IMR-90 (cell line): ENCODE measurements at regions not wholly inside any gene's neighbourhood (a gene's known extent, or its start where the extent isn't known, plus 50 kb on each side); places are given as distances from the start of the nearest gene placed in this dataset.

Source experiments
- ATAC-seq: fragments of 200-7000 bp; cut with Tn5 transposase; 2 replicates; pipeline ENCODE4 v1.9.1; 2020; ENCODE audit warnings: low read depth, mild to moderate bottlenecking, moderate library complexity
- BruUV-seq: library from RNA; stranded (reverse); fragments of 400-500 nt; replicated peaks from 2 replicates; lab custom pipeline; 2021; lab: Mats Ljungman, UMichigan
- CTCF ChIA-PET: fragments of 300-600 bp; formaldehyde crosslinking; extraction: SDS; loops from one replicate; lab custom pipeline; 2021; ENCODE audit warnings: antibody characterized with exemption; lab: Yijun Ruan, JAX
- POLR2A ChIA-PET: fragments of 300-600 bp; sonication (Branson Sonifier 250); formaldehyde crosslinking; loops from one replicate; lab custom pipeline; 2022; ENCODE audit warnings: antibody characterized with exemption; ENCODE audit not compliant: unreplicated experiment; lab: Charles Lee
- DNase-seq: peaks from one replicate; pipeline ENCODE4 v3.0.0; 2013
- H2AFZ ChIP-seq: replicated peaks from 2 replicates; pipeline ENCODE3; 2013; ENCODE audit warnings: low read length, mild to moderate bottlenecking; ENCODE audit not compliant: poor library complexity
- H2AK5ac ChIP-seq: 2 replicates; pipeline ENCODE4 v1.6.1; 2013; ENCODE audit warnings: low read depth, low read length, inconsistent platforms
- H2AK9ac ChIP-seq: replicated peaks from 2 replicates; pipeline ENCODE3; 2013; ENCODE audit warnings: mild to moderate bottlenecking, low read depth, low read length, moderate library complexity; ENCODE audit not compliant: poor library complexity
- H2BK120ac ChIP-seq: 2 replicates; pipeline ENCODE4 v1.6.1; 2013; ENCODE audit warnings: low read depth, low read length, inconsistent platforms
- H2BK15ac ChIP-seq: 3 replicates; pipeline ENCODE4 v1.6.1; 2013; ENCODE audit warnings: low read depth, low read length, inconsistent platforms
- H2BK20ac ChIP-seq: 2 replicates; pipeline ENCODE4 v1.6.1; 2013; ENCODE audit warnings: low read depth, mild to moderate bottlenecking, inconsistent platforms, low read length, moderate library complexity
- H2BK5ac ChIP-seq: 2 replicates; pipeline ENCODE4 v1.6.1; 2013; ENCODE audit warnings: mild to moderate bottlenecking, low read depth, low read length, inconsistent platforms; ENCODE audit not compliant: poor library complexity, severe bottlenecking
- H3K14ac ChIP-seq: replicated peaks from 2 replicates; pipeline ENCODE4 v1.6.1; 2013; ENCODE audit warnings: low read depth, low read length, inconsistent platforms
- H3K18ac ChIP-seq: 2 replicates; pipeline ENCODE4 v1.6.1; 2013; ENCODE audit warnings: low read depth, low read length, control low read depth
- H3K23ac ChIP-seq: 2 replicates; pipeline ENCODE4 v1.6.1; 2013; ENCODE audit warnings: low read depth, low read length, inconsistent platforms
- H3K27ac ChIP-seq: 2 replicates; pipeline ENCODE4 v1.5.1; 2013; ENCODE audit warnings: mild to moderate bottlenecking, control low read depth, low read length; ENCODE audit not compliant: insufficient read depth
- H3K27me3 ChIP-seq: 2 replicates; pipeline ENCODE4 v1.6.1; 2013; ENCODE audit warnings: low read length; ENCODE audit not compliant: control insufficient read depth, insufficient read depth
- H3K36me3 ChIP-seq: 2 replicates; pipeline ENCODE4 v1.6.1; 2013; ENCODE audit warnings: low read length, mixed read lengths; ENCODE audit not compliant: control insufficient read depth, insufficient read depth
- H3K4ac ChIP-seq: 2 replicates; pipeline ENCODE4 v1.6.1; 2013; ENCODE audit warnings: low read depth, low read length, inconsistent platforms
- H3K4me1 ChIP-seq: 2 replicates; pipeline ENCODE4 v1.6.1; 2013; ENCODE audit warnings: low read length, mixed read lengths; ENCODE audit not compliant: control insufficient read depth, insufficient read depth
- H3K4me2 ChIP-seq: 2 replicates; pipeline ENCODE4 v1.6.1; 2013; ENCODE audit warnings: low read depth, mild to moderate bottlenecking, control low read depth, low read length, moderate library complexity
- H3K4me3 ChIP-seq: 2 replicates; pipeline ENCODE4 v1.5.1; 2013; ENCODE audit warnings: low read depth, mild to moderate bottlenecking, control low read depth, low read length, moderate library complexity; ENCODE audit not compliant: insufficient read depth
- H3K56ac ChIP-seq: 2 replicates; pipeline ENCODE4 v1.6.1; 2013; ENCODE audit warnings: low read length, inconsistent platforms; ENCODE audit not compliant: insufficient read depth; ENCODE audit errors: extremely low read depth
- H3K79me1 ChIP-seq, 2 experiments: 2 replicates each; pipeline ENCODE4 v1.6.1; 2013; ENCODE audit warnings: low read length in 2 of 2, inconsistent platforms in 1 of 2, low read depth in 1 of 2
- H3K9ac ChIP-seq: 2 replicates; pipeline ENCODE4 v1.6.1; 2013; ENCODE audit warnings: low read depth, low read length, control low read depth
- H3K9me1 ChIP-seq: 2 replicates; pipeline ENCODE4 v1.6.1; 2013; ENCODE audit warnings: low read length, inconsistent platforms; ENCODE audit not compliant: insufficient read depth
- H3K9me3 ChIP-seq: 2 replicates; pipeline ENCODE4 v1.6.1; 2013; ENCODE audit warnings: low read length; ENCODE audit not compliant: control insufficient read depth, insufficient read depth
- H4K20me1 ChIP-seq: 2 replicates; pipeline ENCODE4 v1.6.1; 2013; ENCODE audit warnings: low read length, inconsistent platforms; ENCODE audit not compliant: insufficient read depth
- H4K5ac ChIP-seq: 2 replicates; pipeline ENCODE4 v1.6.1; 2013; ENCODE audit warnings: mild to moderate bottlenecking, low read depth, low read length, control low read depth
- H4K8ac ChIP-seq, 2 experiments: 2 replicates each; pipeline ENCODE4 v1.6.1; 2013; ENCODE audit warnings: low read depth in 2 of 2, low read length in 2 of 2, control low read depth in 1 of 2, inconsistent platforms in 1 of 2
- H4K91ac ChIP-seq: 2 replicates; pipeline ENCODE4 v1.6.1; 2013; ENCODE audit warnings: low read depth, low read length, inconsistent platforms; ENCODE audit not compliant: insufficient read depth
- BHLHE40 ChIP-seq: fragments of 150-350 bp; IDR thresholded peaks from 2 replicates; pipeline ENCODE4 v1.6.1; 2016; ENCODE audit warnings: mild to moderate bottlenecking, low read depth, low read length
- FOS ChIP-seq: fragments of 150-350 bp; IDR thresholded peaks from 2 replicates; pipeline ENCODE4 v1.6.1; 2016; ENCODE audit warnings: low read depth, low read length
- MXI1 ChIP-seq: IDR thresholded peaks from 2 replicates; pipeline ENCODE4 v1.6.1; 2012; ENCODE audit warnings: low read depth, mild to moderate bottlenecking, low read length, moderate library complexity, borderline replicate concordance
- NFE2L2 ChIP-seq: fragments of 150-350 bp; IDR thresholded peaks from 2 replicates; pipeline ENCODE4 v1.6.1; 2016; ENCODE audit warnings: low read depth, mild to moderate bottlenecking, low read length
- POLR2A ChIP-seq: IDR thresholded peaks from 2 replicates; pipeline ENCODE4 v1.6.1; 2012; ENCODE audit warnings: mild to moderate bottlenecking, low read depth, low read length
- RFX5 ChIP-seq: IDR thresholded peaks from 2 replicates; pipeline ENCODE4 v1.8.0; 2012; ENCODE audit warnings: low read depth, mild to moderate bottlenecking, low read length, moderate library complexity
- WGBS, 2 experiments: methylation state at CpG; one replicate each; pipeline versions ENCODE4 v1.1.5 to v1.1.7; 2013; ENCODE audit warnings: missing lambda C conversion rate in 2 of 2; ENCODE audit not compliant: insufficient read length in 1 of 2; ENCODE audit errors: extremely low coverage in 2 of 2; 5-methylcytosine and 5-hydroxymethylcytosine counted together
- dilution Hi-C: fragments of 300-500 bp; cut with HindIII; formaldehyde crosslinking; loops from one replicate; pipeline ENCODE4 v1.14.3; 2018; ENCODE audit warnings: low sequenced_read_pairs; ENCODE audit not compliant: unreplicated experiment
- in situ Hi-C: fragments of 300-500 bp; cut with MboI; formaldehyde crosslinking; loops from 3 replicates; pipeline ENCODE4 v1.14.3; 2019; ENCODE audit warnings: low sequenced_read_pairs, inconsistent platforms, mixed read lengths
- intact Hi-C: fragments of 100-400 bp; cut with micrococcal nuclease; formaldehyde crosslinking; loops from 2 replicates; pipeline ENCODE4 v1.10.0; 2022
- TF ChIP-seq, protein P1 (sequence below): conservative IDR thresholded peaks from 2 replicates; pipeline ENCODE4 v1.5.1; 2012; ENCODE audit warnings: mild to moderate bottlenecking, low read depth, low read length, improper control_type of control experiment
- TF ChIP-seq, protein P2 (sequence below): fragments of 150-350 bp; IDR thresholded peaks from 2 replicates; pipeline ENCODE4 v1.6.1; 2016; ENCODE audit warnings: low read depth, mild to moderate bottlenecking, low read length, moderate library complexity, borderline replicate concordance

DNA sequence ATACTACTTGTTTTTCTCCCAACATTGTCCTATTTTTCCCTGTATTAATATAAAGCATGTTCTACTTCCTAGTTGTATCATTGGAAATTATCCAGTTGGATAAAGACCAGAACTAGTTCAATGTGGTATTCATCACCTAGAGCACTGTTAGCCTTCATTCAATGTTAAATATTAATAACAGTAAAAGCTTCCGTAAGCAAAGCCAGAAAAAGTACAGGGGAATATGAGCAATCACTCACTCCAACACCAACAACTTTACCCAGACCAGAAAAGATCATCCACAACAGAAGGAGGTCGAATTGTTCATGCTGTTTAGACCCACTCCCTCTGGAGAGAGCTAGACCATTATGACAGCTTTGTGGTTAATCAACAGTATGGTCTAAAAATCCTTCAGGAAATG lies 728.4 kb downstream of the MAT2B start:
- no CpG with 5 or more reads among the region's 2 CpGs for WGBS, 2 experiments
- H3K27ac ChIP-seq = no peak overlapping the region
- H4K5ac ChIP-seq = no peak overlapping the region
- H2AFZ ChIP-seq = no peak overlapping the region
- H4K91ac ChIP-seq = no peak overlapping the region
- no peak overlapping the region for H2BK15ac ChIP-seq
- H2BK20ac ChIP-seq = no peak overlapping the region
- H3K23ac ChIP-seq = no peak overlapping the region
- H3K4me3 ChIP-seq = no peak overlapping the region
- intact Hi-C loops = no loop called here
- no peak overlapping the region for H2BK120ac ChIP-seq
- dilution Hi-C loops = no loop called here
- H4K20me1 ChIP-seq = no peaks in the 10 kb centered on the region
- no peak overlapping the region for H3K56ac ChIP-seq
- TF ChIP-seq MXI1 (no peak), RFX5 (no peak), NFE2L2 (no peak), BHLHE40 (no peak), FOS (no peak), POLR2A (no peak)
- TF ChIP-seq, protein P1, sequence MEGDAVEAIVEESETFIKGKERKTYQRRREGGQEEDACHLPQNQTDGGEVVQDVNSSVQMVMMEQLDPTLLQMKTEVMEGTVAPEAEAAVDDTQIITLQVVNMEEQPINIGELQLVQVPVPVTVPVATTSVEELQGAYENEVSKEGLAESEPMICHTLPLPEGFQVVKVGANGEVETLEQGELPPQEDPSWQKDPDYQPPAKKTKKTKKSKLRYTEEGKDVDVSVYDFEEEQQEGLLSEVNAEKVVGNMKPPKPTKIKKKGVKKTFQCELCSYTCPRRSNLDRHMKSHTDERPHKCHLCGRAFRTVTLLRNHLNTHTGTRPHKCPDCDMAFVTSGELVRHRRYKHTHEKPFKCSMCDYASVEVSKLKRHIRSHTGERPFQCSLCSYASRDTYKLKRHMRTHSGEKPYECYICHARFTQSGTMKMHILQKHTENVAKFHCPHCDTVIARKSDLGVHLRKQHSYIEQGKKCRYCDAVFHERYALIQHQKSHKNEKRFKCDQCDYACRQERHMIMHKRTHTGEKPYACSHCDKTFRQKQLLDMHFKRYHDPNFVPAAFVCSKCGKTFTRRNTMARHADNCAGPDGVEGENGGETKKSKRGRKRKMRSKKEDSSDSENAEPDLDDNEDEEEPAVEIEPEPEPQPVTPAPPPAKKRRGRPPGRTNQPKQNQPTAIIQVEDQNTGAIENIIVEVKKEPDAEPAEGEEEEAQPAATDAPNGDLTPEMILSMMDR = no peak
- TF ChIP-seq, protein P2, sequence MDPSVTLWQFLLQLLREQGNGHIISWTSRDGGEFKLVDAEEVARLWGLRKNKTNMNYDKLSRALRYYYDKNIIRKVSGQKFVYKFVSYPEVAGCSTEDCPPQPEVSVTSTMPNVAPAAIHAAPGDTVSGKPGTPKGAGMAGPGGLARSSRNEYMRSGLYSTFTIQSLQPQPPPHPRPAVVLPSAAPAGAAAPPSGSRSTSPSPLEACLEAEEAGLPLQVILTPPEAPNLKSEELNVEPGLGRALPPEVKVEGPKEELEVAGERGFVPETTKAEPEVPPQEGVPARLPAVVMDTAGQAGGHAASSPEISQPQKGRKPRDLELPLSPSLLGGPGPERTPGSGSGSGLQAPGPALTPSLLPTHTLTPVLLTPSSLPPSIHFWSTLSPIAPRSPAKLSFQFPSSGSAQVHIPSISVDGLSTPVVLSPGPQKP = no peak
- H2AK9ac ChIP-seq = no peak overlapping the region
- H2AK5ac ChIP-seq = no peak overlapping the region
- DNase-seq (no peak), ATAC-seq (no peak)
- POLR2A ChIA-PET = no interaction called here
- H2BK5ac ChIP-seq = no peak overlapping the region
- H3K14ac ChIP-seq = no peak overlapping the region
- H3K79me1 ChIP-seq = no peaks in the 10 kb centered on the region
- peaks cover 4% of the 10 kb centered on the region; the same call in 1 of the 2 replicates for H3K4me1 ChIP-seq
- no peak overlapping the region for H4K8ac ChIP-seq
- CTCF ChIA-PET = interaction anchor here (1.5 kb wide), 1 partner anchor 18 kb away, joined by 3 read pairs; no protein-coding TSS in a partner anchor
- in situ Hi-C loops = no loop called here
- no peaks in the 10 kb centered on the region for H3K27me3 ChIP-seq
- no peak overlapping the region for H3K4me2 ChIP-seq
- no peak overlapping the region for H3K4ac ChIP-seq
- no TSS peak for BruUV-seq
- H3K18ac ChIP-seq = no peak overlapping the region
- no peaks in the 10 kb centered on the region for H3K36me3 ChIP-seq
- no peaks in the 10 kb centered on the region for H3K9me1 ChIP-seq
- no peaks in the 10 kb centered on the region for H3K9me3 ChIP-seq
- H3K9ac ChIP-seq = no peak overlapping the region
